PC-9 (cell line): ENCODE measurements at regions not wholly inside any gene's neighbourhood (a gene's known extent, or its start where the extent isn't known, plus 50 kb on each side); places are given as distances from the start of the nearest gene placed in this dataset.

Experiments used
- BruUV-seq: library from RNA; stranded (reverse); fragments of 400-500 nt; replicated peaks from 2 replicates; lab custom pipeline; 2021; lab: Mats Ljungman, UMichigan
- CTCF ChIA-PET: fragments of 300-600 bp; sonication (Branson Sonifier 250); formaldehyde crosslinking; loops from one replicate; lab custom pipeline; 2022; ENCODE audit warnings: antibody characterized with exemption; lab: Charles Lee
- POLR2A ChIA-PET: fragments of 300-600 bp; sonication (Branson Sonifier 250); formaldehyde crosslinking; loops from one replicate; lab custom pipeline; 2022; ENCODE audit warnings: antibody characterized with exemption; ENCODE audit not compliant: unreplicated experiment; lab: Charles Lee
- DNase-seq, 2 experiments: peaks; one replicate each; pipeline versions ENCODE4 v3.0.0 to v3.0.0-alpha.2; 2015 to 2022; ENCODE audit warnings: mixed read lengths in 1 of 2
- H2AFZ ChIP-seq: fragments of 200-600 bp; sonication (generic); 2 replicates; pipeline ENCODE4 v1.8.1; 2017; ENCODE audit warnings: antibody characterized with exemption
- H3F3A ChIP-seq: fragments of 200-600 bp; sonication (generic); 2 replicates; pipeline ENCODE4 v1.8.1; 2017; ENCODE audit warnings: antibody characterized with exemption, mild to moderate bottlenecking, low read depth; ENCODE audit not compliant: insufficient read depth
- H3K27ac ChIP-seq: fragments of 200-600 bp; sonication (generic); 2 replicates; pipeline ENCODE4 v1.6.1; 2016; ENCODE audit warnings: mixed run types
- H3K27me3 ChIP-seq: fragments of 200-600 bp; sonication (generic); 2 replicates; pipeline ENCODE4 v1.6.1; 2016; ENCODE audit warnings: low read depth, mixed run types; ENCODE audit not compliant: insufficient read depth
- H3K36me3 ChIP-seq: fragments of 200-600 bp; sonication (generic); 2 replicates; pipeline ENCODE4 v1.6.1; 2016; ENCODE audit warnings: low read depth, mixed run types
- H3K4me1 ChIP-seq: fragments of 200-600 bp; sonication (generic); replicated peaks from 2 replicates; pipeline ENCODE4 v1.6.1; 2016; ENCODE audit warnings: mixed run types; ENCODE audit not compliant: insufficient read depth
- H3K4me2 ChIP-seq: fragments of 200-600 bp; sonication (generic); 2 replicates; pipeline ENCODE4 v1.6.1; 2017; ENCODE audit warnings: mixed run types
- H3K4me3 ChIP-seq: fragments of 200-600 bp; sonication (generic); 2 replicates; pipeline ENCODE4 v1.6.1; 2016; ENCODE audit warnings: mixed run types
- H3K79me2 ChIP-seq: fragments of 200-600 bp; sonication (generic); 2 replicates; pipeline ENCODE4 v1.6.1; 2017; ENCODE audit warnings: low read depth, mixed run types
- H3K9me2 ChIP-seq: fragments of 200-600 bp; sonication (generic); 2 replicates; pipeline ENCODE4 v1.8.1; 2017; ENCODE audit warnings: mild to moderate bottlenecking; ENCODE audit not compliant: insufficient read depth
- H3K9me3 ChIP-seq: fragments of 200-600 bp; sonication (generic); 2 replicates; pipeline ENCODE4 v1.8.1; 2016; ENCODE audit warnings: low read depth; ENCODE audit not compliant: insufficient read depth
- H4K20me1 ChIP-seq: fragments of 200-600 bp; sonication (generic); 2 replicates; pipeline ENCODE4 v1.8.1; 2017; ENCODE audit not compliant: insufficient read depth
- EZH2 ChIP-seq: fragments of 200-600 bp; sonication (generic); IDR thresholded peaks from 2 replicates; pipeline ENCODE4 v1.8.0; 2017; ENCODE audit warnings: antibody characterized with exemption, low read depth
- intact Hi-C: fragments of 100-400 bp; cut with micrococcal nuclease; formaldehyde crosslinking; loops from one replicate; pipeline ENCODE4 v1.10.0; 2022; ENCODE audit not compliant: unreplicated experiment
- TF ChIP-seq, protein P1 (sequence below): fragments of 200-600 bp; sonication (generic); conservative IDR thresholded peaks from 2 replicates; pipeline ENCODE4 v1.6.1; 2017; ENCODE audit warnings: mixed run types, antibody characterized with exemption, mild to moderate bottlenecking, moderate library complexity

GRCh38 chr2:49360407-49360767 lies 206.1 kb upstream of the FSHR start:
- POLR2A ChIA-PET, result no interaction called here
- BruUV-seq, result no TSS peak
- DNase-seq, result peak in 1 of 2 experiments; percentile 20
- Histone ChIP-seq H3F3A (no peaks in the 10 kb centered on the region), H3K9me3 (no peaks in the 10 kb centered on the region), H3K4me3 (no peak overlapping the region), H3K9me2 (no peaks in the 10 kb centered on the region), H3K36me3 (no peaks in the 10 kb centered on the region), H3K27ac (no peak overlapping the region), H2AFZ (no peak overlapping the region), H3K27me3 (peaks cover 18% of the 10 kb centered on the region; the same call in 1 of the 2 replicates), H3K4me2 (no peak overlapping the region), H3K79me2 (no peaks in the 10 kb centered on the region), H4K20me1 (no peaks in the 10 kb centered on the region), H3K4me1 (no peaks in the 10 kb centered on the region)
- intact Hi-C loops, result no loop called here
- CTCF ChIA-PET, result no interaction called here
- TF ChIP-seq, protein P1, sequence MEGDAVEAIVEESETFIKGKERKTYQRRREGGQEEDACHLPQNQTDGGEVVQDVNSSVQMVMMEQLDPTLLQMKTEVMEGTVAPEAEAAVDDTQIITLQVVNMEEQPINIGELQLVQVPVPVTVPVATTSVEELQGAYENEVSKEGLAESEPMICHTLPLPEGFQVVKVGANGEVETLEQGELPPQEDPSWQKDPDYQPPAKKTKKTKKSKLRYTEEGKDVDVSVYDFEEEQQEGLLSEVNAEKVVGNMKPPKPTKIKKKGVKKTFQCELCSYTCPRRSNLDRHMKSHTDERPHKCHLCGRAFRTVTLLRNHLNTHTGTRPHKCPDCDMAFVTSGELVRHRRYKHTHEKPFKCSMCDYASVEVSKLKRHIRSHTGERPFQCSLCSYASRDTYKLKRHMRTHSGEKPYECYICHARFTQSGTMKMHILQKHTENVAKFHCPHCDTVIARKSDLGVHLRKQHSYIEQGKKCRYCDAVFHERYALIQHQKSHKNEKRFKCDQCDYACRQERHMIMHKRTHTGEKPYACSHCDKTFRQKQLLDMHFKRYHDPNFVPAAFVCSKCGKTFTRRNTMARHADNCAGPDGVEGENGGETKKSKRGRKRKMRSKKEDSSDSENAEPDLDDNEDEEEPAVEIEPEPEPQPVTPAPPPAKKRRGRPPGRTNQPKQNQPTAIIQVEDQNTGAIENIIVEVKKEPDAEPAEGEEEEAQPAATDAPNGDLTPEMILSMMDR, result no peak
- no peak for TF ChIP-seq EZH2

DNA sequence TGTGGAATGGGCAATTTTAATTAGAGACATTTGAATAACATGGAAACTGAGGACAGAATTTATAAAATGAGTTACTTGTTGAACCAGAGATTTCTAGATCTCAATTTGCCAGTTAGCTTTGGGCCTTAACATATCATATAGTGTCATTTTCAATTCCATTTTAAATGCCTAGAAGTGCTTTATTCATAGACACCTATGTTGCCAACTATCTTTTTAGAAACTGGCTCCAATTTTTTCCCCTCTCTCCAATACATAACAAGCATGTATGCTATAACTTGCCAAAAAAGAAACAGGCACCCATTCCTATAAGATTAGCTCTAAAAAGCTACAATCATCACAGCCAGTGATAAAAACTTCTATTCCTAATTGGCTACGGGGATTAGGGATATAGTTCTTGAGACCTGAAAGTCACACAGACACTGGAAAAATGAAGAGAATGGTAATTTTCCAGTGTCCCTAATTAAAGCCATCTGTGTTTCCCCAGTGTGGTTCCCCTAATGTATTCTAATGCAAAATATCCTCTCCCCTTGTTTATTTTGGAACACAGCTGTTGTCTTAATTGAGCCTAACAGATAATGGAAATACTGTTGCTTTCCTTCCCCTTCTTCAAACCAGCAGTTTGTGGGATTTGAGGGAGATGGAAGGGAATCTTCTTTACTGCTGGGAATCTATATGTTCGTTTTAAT lies 205.5 kb upstream of the FSHR start:
- Histone ChIP-seq H3K9me2 (no peaks in the 10 kb centered on the region), H4K20me1 (no peaks in the 10 kb centered on the region), H3K79me2 (no peaks in the 10 kb centered on the region), H3K4me1 (no peaks in the 10 kb centered on the region), H3F3A (no peaks in the 10 kb centered on the region), H3K36me3 (no peaks in the 10 kb centered on the region), H3K9me3 (no peaks in the 10 kb centered on the region), H3K4me2 (no peak overlapping the region), H3K27ac (no peak overlapping the region), H2AFZ (no peak overlapping the region), H3K27me3 (peaks cover 18% of the 10 kb centered on the region; the same call in 1 of the 2 replicates), H3K4me3 (no peak overlapping the region)
- no TSS peak for BruUV-seq
- DNase-seq, result peak in 1 of 2 experiments; percentile 15
- POLR2A ChIA-PET, result no interaction called here
- CTCF ChIA-PET, result no interaction called here
- TF ChIP-seq, protein P1, result no peak
- TF ChIP-seq EZH2, result no peak
- intact Hi-C loops, result no loop called here

- H3K4me1 ChIP-seq, result no peaks in the 10 kb centered on the region
- H3K27me3 ChIP-seq, result peaks cover 18% of the 10 kb centered on the region; the same call in 1 of the 2 replicates
- no peak overlapping the region for H3K4me2 ChIP-seq
- no peaks in the 10 kb centered on the region for H3F3A ChIP-seq
- ChIA-PET POLR2A (no interaction called here), CTCF (interaction anchor here (0.6 kb wide), 1 partner anchor 737 kb away, joined by 3 read pairs; no protein-coding TSS in a partner anchor)
- intact Hi-C loops, result no loop called here
- DNase-seq, result no peak
- H3K9me3 ChIP-seq, result no peaks in the 10 kb centered on the region
- H2AFZ ChIP-seq, result no peak overlapping the region
- no peak overlapping the region for H3K27ac ChIP-seq
- no TSS peak for BruUV-seq
- H3K36me3 ChIP-seq, result no peaks in the 10 kb centered on the region
- no peaks in the 10 kb centered on the region for H3K79me2 ChIP-seq
- no peaks in the 10 kb centered on the region; the same call in 1 of the 2 replicates for H3K9me2 ChIP-seq
- no peaks in the 10 kb centered on the region for H4K20me1 ChIP-seq
- H3K4me3 ChIP-seq, result no peak overlapping the region
- TF ChIP-seq, protein P1, result no peak
- TF ChIP-seq EZH2, result no peak
Measured at GRCh38 chr2:49355611-49356010, 201.3 kb upstream of the FSHR start.
